ENCODE measurements at regions not wholly inside any gene's neighbourhood (a gene's known extent, or its start where the extent isn't known, plus 50 kb on each side); places are given as distances from the start of the nearest gene placed in this dataset.

GRCh38 chr3:66692042-66692765 lies 191.4 kb upstream of the LRIG1 start:
- Histone ChIP-seq H3K4me3 (no peak overlapping the region), H3K4me1 (peaks cover 10% of the 10 kb centered on the region), H3K36me3 (no peaks in the 10 kb centered on the region), H3K27ac (replicated peaks) (no peak overlapping the region), H3K9me3 (replicated peaks) (no peaks in the 10 kb centered on the region), H3K27me3 (ENCODE audit: low read depth) (no peaks in the 10 kb centered on the region)
- DNase-seq, result no peak
- no peak for TF ChIP-seq CTCF (IDR thresholded peaks at IDR 0.05; ENCODE audit: borderline replicate concordance)
- intact Hi-C loops (cut with micrococcal nuclease), result no loop called here

GRCh38 chr3:66692766-66693150 lies 191.9 kb upstream of the LRIG1 start:
- H3K27me3 ChIP-seq (ENCODE audit: low read depth), result no peaks in the 10 kb centered on the region
- TF ChIP-seq CTCF (IDR thresholded peaks at IDR 0.05; ENCODE audit: borderline replicate concordance), result no peak
- intact Hi-C loops (cut with micrococcal nuclease), result no loop called here
- H3K4me3 ChIP-seq, result no peak overlapping the region
- H3K4me1 ChIP-seq, result peaks cover 10% of the 10 kb centered on the region
- no peaks in the 10 kb centered on the region for H3K36me3 ChIP-seq
- no peak for DNase-seq
- no peaks in the 10 kb centered on the region for H3K9me3 ChIP-seq (replicated peaks)
- H3K27ac ChIP-seq (replicated peaks), result no peak overlapping the region

- DNase-seq, result peak; percentile 25
- Histone ChIP-seq H3K36me3 (no peaks in the 10 kb centered on the region), H3K4me1 (peaks cover 10% of the 10 kb centered on the region), H3K4me3 (no peak overlapping the region), H3K27me3 (ENCODE audit: low read depth) (no peaks in the 10 kb centered on the region), H3K27ac (replicated peaks) (no peak overlapping the region), H3K9me3 (replicated peaks) (no peaks in the 10 kb centered on the region)
- intact Hi-C loops (cut with micrococcal nuclease), result no loop called here
- TF ChIP-seq CTCF (IDR thresholded peaks at IDR 0.05; ENCODE audit: borderline replicate concordance), result no peak
These were observed 192.7 kb upstream of the LRIG1 start for GRCh38 chr3:66693461-66694031.

GRCh38 chr3:66702126-66702525 lies 201.3 kb upstream of the LRIG1 start:
- Histone ChIP-seq H3K4me1 (no peaks in the 10 kb centered on the region), H3K9me3 (replicated peaks) (no peaks in the 10 kb centered on the region), H3K4me3 (no peak overlapping the region), H3K27me3 (ENCODE audit: low read depth) (no peaks in the 10 kb centered on the region), H3K27ac (replicated peaks) (no peak overlapping the region), H3K36me3 (no peaks in the 10 kb centered on the region)
- intact Hi-C loops (cut with micrococcal nuclease), result no loop called here
- DNase-seq, result no peak
- TF ChIP-seq CTCF (IDR thresholded peaks at IDR 0.05; ENCODE audit: borderline replicate concordance), result no peak

- Histone ChIP-seq H3K9me3 (replicated peaks) (no peaks in the 10 kb centered on the region), H3K4me1 (no peaks in the 10 kb centered on the region), H3K27me3 (ENCODE audit: low read depth) (no peaks in the 10 kb centered on the region), H3K36me3 (no peaks in the 10 kb centered on the region), H3K27ac (replicated peaks) (no peak overlapping the region), H3K4me3 (no peak overlapping the region)
- DNase-seq, result no peak
- no peak for TF ChIP-seq CTCF (IDR thresholded peaks at IDR 0.05; ENCODE audit: borderline replicate concordance)
- intact Hi-C loops (cut with micrococcal nuclease), result no loop called here
These were observed 202.7 kb upstream of the LRIG1 start for GRCh38 chr3:66703501-66703900.

Measured in left ventricle myocardium inferior (tissue), 1 donor.